HT1080 (cell line): ENCODE measurements at regions not wholly inside any gene's neighbourhood (a gene's known extent, or its start where the extent isn't known, plus 50 kb on each side); places are given as distances from the start of the nearest gene placed in this dataset.
A peak's percentile ranks its signal among the peaks of the same experiment; 100 is the strongest.

ENCODE experiments used
- DNase-seq: peaks from one replicate; pipeline ENCODE4 v3.0.0-alpha.2; 2015; ENCODE audit warnings: low read depth

GRCh38 chr1:218575079-218575478, 229.9 kb downstream of the TGFB2 start:
- no peak for DNase-seq

GRCh38 chr1:218575856-218576255, 230.7 kb downstream of the TGFB2 start:
- DNase-seq = no peak

DNA sequence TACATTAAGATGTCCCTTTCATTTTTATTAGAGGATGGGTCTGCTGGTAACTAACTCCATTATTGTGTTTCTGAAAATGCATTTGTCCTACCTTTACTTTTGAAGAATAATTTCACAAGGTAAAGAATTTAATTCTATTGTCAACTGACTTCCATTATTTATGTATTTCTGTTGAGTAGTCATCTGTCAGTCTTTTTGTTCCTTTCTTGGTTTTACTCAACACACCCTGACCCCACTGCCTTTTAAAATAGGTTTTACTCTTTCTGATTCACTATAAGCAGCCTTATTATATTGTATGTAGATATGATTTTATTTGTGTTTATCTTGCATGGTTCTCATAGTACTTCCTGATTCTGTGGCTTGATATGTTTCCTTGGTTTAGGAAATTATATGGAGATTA, 237.5 kb downstream of the TGFB2 start:
- DNase-seq = no peak

DNA sequence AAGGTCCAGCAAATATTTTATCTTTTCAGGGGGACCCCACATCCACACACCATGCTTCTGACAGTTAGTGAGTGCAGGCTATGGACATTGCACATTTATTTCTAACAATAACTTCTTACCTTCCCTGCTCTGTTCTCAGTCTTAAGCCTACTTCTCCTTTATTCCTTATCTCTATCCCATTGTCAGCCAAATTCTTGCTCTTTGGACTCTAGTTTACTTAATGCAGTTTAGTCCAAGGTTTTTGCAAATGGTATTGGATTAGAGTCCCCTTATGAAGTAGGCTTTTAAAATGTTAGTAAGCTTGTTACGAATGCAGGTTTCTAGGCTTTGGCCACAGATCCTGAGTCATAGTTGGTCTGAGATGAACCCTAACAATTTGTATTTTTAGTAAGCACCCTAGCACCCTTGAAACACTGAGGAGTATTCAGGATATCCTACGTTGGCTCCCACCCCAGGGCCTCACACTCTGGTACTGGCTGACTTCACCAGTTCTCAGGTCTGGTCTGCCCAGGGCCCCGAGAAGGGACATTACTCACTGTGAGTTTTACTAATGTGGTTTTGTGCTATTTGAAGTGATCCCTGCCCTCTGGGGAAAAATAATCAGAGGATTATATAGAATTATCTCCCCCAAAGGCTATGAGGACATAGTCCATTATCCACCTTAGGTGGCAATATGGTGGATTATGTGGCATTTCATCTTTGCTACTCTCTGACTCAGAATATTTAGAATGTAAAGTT, 239.5 kb downstream of the TGFB2 start:
- peak; percentile 90 for DNase-seq

DNA sequence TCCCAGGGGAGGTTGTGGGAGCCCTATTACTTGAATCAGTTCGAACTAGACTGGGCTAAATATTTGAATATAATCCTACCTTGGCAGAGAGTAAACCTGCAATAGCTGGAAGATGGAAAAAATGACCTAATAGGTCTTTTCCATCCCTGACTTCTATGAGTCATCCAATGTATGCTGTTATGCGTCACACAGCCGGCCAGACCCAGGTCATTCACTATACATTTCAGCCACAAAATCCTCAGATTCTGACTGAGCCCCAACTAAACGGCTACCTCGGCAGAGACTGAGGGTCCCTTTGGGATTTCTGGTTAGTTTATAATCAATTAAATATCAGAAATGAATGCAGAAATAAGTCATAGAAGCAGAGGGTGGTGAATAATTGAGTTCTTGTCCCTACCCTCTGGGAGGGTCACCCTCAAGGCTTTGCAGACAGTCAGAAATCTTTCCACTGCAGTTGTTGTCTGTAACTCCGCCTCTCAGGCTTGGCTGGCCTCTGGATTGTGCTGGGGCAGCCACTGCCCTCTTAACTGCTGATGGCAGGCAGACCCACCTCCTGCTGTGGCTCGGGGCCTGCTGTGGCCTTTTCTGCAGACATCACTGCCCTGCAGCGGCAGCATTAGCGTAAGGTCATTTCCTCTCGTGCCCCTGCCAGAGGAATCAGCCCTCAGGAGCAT, 240.5 kb downstream of the TGFB2 start:
- DNase-seq = peak; percentile 86

- DNase-seq = no peak
These were observed 242.8 kb downstream of the TGFB2 start for GRCh38 chr1:218587900-218588299.

- DNase-seq = no peak
These were observed 243.5 kb downstream of the TGFB2 start for GRCh38 chr1:218588540-218589172.

DNA sequence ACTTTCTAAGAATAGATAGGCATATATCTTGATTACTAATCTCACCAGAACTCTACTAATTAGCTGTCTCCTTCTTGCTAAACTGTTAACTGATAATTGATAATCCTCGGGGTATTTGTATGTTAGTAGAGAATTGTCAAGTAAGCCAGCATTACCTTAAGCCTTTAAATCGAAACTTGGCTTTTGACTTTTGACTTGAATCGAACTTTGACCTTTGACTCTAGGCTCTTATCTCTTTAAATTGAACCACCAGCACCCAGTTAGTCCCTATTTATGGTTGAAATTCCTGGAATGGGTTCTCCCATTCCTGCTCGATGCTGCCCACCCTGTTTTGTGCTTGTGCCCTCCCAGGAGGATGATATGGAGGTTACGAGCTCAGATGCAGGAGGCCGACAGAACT, 244.4 kb downstream of the TGFB2 start:
- no peak for DNase-seq

GRCh38 chr1:218591966-218592365, 246.8 kb downstream of the TGFB2 start:
- no peak for DNase-seq

GRCh38 chr1:218592688-218593087, 247.6 kb downstream of the TGFB2 start:
- peak; percentile 30 for DNase-seq

- DNase-seq = no peak
These were observed 255.8 kb downstream of the TGFB2 start for GRCh38 chr1:218600968-218601367.

DNA sequence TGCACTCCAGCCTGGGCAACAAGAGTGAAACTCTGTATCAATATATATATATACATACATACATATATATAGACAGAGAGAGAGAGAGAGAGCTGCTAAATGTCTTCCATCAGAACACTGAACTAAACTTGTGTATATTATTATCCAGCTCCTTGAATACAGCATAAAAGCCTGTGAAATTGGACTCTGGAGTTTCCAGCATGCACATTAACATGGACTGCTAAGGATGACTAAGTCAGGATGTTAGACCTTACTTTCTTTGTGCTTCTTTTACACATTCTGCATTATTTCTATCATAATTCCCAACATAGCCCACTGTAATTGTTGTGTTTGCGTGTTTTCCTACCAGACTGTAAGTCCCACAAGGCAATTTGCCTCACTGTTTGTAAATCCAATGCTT, 259.1 kb downstream of the TGFB2 start:
- no peak for DNase-seq

DNA sequence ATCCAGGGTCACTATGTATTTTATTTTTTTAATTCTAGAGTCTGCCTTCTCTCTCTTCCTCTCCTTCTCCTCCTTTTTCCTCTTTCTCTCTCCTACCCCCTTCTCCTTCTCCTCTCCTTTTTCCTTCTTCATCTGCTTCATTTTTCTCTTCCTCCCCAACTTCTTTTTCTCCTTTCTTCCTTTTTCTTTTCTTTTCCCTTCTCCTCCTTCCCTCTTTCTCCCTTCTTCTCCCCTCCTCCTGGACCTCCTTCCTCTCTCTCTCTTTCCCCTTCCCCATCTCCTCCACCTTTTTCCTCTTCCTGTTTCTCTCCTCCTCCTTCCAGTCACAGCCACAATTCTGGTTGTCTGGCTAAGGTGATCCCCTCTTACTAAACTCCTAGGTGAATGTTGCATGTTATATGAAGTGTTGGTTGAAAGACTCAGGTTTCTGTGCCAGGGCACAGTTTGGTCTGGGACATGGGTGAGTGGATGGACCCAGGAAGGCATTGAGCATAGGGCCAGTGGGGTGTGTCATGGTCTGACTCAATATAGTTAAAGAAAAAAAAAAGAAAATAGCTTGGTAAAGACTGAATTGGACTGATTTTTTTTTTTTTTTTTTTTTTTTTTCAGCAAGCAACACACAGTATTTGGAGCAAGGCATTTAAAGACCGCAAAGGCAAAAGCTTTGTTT, 266.9 kb downstream of the TGFB2 start:
- DNase-seq = no peak

DNA sequence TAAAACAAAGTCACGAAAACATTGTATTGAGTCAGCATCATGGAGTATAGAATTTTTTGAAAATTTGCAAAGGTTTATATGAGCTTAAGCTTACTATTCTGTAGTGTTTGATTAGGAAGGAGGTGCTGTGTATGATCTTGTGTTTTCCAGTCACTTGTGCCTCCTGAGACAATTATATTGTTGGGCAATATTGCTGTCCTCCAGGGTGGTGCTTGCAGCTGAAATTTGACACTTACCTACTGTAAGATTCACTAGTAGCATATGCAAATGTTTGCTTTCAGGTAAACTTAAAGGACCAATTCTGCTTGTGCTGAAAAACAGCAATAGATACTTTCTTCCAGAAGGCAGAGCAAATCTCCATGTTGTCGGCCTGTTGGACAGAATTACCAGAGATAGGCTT, 268.0 kb downstream of the TGFB2 start:
- DNase-seq = no peak

GRCh38 chr1:218614031-218614430, 268.9 kb downstream of the TGFB2 start:
- DNase-seq = no peak

DNA sequence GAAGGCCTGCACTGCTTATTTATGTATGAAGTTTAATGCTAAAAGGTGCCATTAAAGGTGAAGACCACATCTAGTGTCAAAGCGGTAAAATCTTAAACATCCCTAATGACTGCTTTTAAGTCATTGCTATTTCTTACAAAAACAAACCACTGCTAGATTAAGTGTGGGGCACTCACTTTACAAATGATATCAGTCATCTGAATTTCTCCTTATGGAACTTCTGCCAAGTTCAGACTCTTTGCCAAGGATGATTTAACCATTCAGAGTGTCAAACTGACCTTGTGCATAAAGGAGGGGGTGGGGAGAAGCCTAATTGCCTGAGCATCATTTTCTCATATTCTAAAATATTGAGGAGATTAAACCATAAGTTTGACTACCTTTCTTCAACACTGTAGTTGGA, 271.5 kb downstream of the TGFB2 start:
- no peak for DNase-seq

GRCh38 chr1:218617986-218618385, 272.9 kb downstream of the TGFB2 start:
- DNase-seq = no peak

GRCh38 chr1:218620956-218621355, 275.8 kb downstream of the TGFB2 start:
- peak; percentile 50 for DNase-seq

DNA sequence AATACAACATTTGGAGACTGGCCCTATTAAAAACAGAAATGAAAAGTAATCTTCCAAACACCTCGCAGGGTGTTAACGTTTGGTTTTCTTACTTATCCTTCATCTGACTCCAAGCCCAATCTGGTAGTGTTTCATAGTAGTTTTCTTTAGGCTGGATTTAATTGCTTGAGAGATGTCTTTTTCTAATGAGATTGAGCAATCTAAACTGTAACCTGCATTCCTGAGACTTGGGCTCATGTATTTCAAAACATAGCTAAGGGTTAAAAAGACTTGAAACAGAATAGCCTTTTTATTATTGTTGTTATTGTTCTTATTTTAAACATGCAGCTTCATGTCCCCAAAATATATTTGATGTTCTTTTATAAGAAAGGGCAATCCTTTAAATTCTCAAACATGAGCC, 278.9 kb downstream of the TGFB2 start:
- DNase-seq = no peak

GRCh38 chr1:218625393-218625792, 280.3 kb downstream of the TGFB2 start:
- no peak for DNase-seq

- DNase-seq = no peak
These were observed 288.3 kb downstream of the TGFB2 start for GRCh38 chr1:218633238-218633988.
